Gastrocnemius medialis (tissue), 4 donors: ENCODE measurements at regions not wholly inside any gene's neighbourhood (a gene's known extent, or its start where the extent isn't known, plus 50 kb on each side); places are given as distances from the start of the nearest gene placed in this dataset.

Experiments used
- ATAC-seq, 2 donors: fragments of 150-250 bp; one replicate each; pipeline ENCODE4 v1.9.1; 2016
- DNase-seq, 2 donors: peaks; one replicate each; pipeline ENCODE4 v3.0.0-alpha.2; 2019
- H3K27ac ChIP-seq, 4 donors: fragments of 200-600 bp; sonication (generic); 1 replicate in 1 of 4; 2 replicates in 3 of 4; pipeline ENCODE4 v1.5.1; 2016 to 2018; ENCODE audit warnings: mild to moderate bottlenecking in 2 of 4, moderate library complexity in 1 of 4
- H3K27me3 ChIP-seq, 3 donors: fragments of 200-600 bp; sonication (generic) in 2 of 3; 1 replicate in 1 of 3; 2 replicates in 2 of 3; pipeline versions ENCODE4 v1.5.1 to v1.6.0; 2016 to 2019; ENCODE audit warnings: mild to moderate bottlenecking in 1 of 3, moderate library complexity in 1 of 3
- H3K36me3 ChIP-seq, 2 donors: fragments of 200-600 bp; sonication (generic) in 1 of 2; one replicate each; pipeline ENCODE4 v1.5.1; 2017 to 2018
- H3K4me1 ChIP-seq, 2 donors: fragments of 200-600 bp; sonication (generic) in 1 of 2; one replicate each; pipeline ENCODE4 v1.5.1; 2016 to 2017; ENCODE audit warnings: mild to moderate bottlenecking in 2 of 2
- H3K4me3 ChIP-seq, 4 donors: fragments of 200-600 bp; sonication (generic) in 3 of 4; 1 replicate in 1 of 4; 2 replicates in 3 of 4; pipeline ENCODE4 v1.5.1; 2016 to 2019; ENCODE audit warnings: mild to moderate bottlenecking in 2 of 4
- H3K9me3 ChIP-seq, 3 donors: fragments of 200-600 bp; sonication (generic) in 2 of 3; 1 replicate in 1 of 3; 2 replicates in 2 of 3; pipeline ENCODE4 v1.5.1; 2016 to 2019
- CTCF ChIP-seq, 5 experiments: fragments of 450-650 bp in 3 of 5; fragments of 200-600 bp in 2 of 5; sonication (generic) in 2 of 5; IDR thresholded peaks in 4 of 5; conservative IDR thresholded peaks in 1 of 5; 1 replicate in 4 of 5; 2 replicates in 1 of 5; pipeline ENCODE4 v1.5.1; 2016 to 2019; ENCODE audit warnings: antibody characterized with exemption in 5 of 5, mild to moderate bottlenecking in 3 of 5, moderate library complexity in 3 of 5
- POLR2A ChIP-seq, 2 donors: fragments of 450-650 bp; IDR thresholded peaks; one replicate each; pipeline ENCODE4 v1.6.1; 2017; ENCODE audit warnings: antibody characterized with exemption in 2 of 2, mild to moderate bottlenecking in 2 of 2, moderate library complexity in 2 of 2
- in situ Hi-C, 4 donors: fragments of 200-750 bp; cut with MboI; loops; one replicate each; pipeline versions ENCODE4 v1.15.0 to v1.8.0; 2017; ENCODE audit warnings: low sequenced_read_pairs in 4 of 4
- intact Hi-C: fragments of 100-400 bp; cut with DNase I; formaldehyde crosslinking; loops from one replicate; pipeline ENCODE4 v1.15.1; 2023; ENCODE audit warnings: low total_unique reads

GRCh38 chr12:92070054-92070863, 75.4 kb downstream of the BTG1 start:
- DNase-seq (no peak), ATAC-seq (no peak)
- in situ Hi-C loops: no loop called here
- no peak for TF ChIP-seq CTCF (IDR thresholded peaks at IDR 0.05 in 4 of 5, conservative IDR thresholded peaks at IDR 0.05 in 1 of 5)
- no peak for TF ChIP-seq POLR2A (IDR thresholded peaks at IDR 0.05)
- peaks cover 0 to 1% of the 10 kb centered on the region in 2 donors for H3K4me1 ChIP-seq
- H3K9me3 ChIP-seq: no peaks in the 10 kb centered on the region
- H3K36me3 ChIP-seq: no peaks in the 10 kb centered on the region
- no peak overlapping the region for H3K27ac ChIP-seq
- no peaks in the 10 kb centered on the region for H3K27me3 ChIP-seq
- H3K4me3 ChIP-seq: no peak overlapping the region
- intact Hi-C loops: no loop called here

- Histone ChIP-seq H3K36me3 (no peaks in the 10 kb centered on the region), H3K4me1 (no peaks in the 10 kb centered on the region), H3K4me3 (no peak overlapping the region), H3K27ac (no peak overlapping the region), H3K9me3 (no peaks in the 10 kb centered on the region), H3K27me3 (no peaks in the 10 kb centered on the region)
- TF ChIP-seq POLR2A (IDR thresholded peaks at IDR 0.05): no peak
- TF ChIP-seq CTCF (IDR thresholded peaks at IDR 0.05 in 4 of 5, conservative IDR thresholded peaks at IDR 0.05 in 1 of 5): no peak
- no peak for DNase-seq
- in situ Hi-C loops (no loop called here), intact Hi-C loops (no loop called here)
- no peak for ATAC-seq
Observed at GRCh38 chr12:92068459-92068858, 77.2 kb downstream of the BTG1 start.

- Histone ChIP-seq H3K27ac (no peak overlapping the region), H3K4me3 (no peak overlapping the region), H3K9me3 (no peaks in the 10 kb centered on the region), H3K4me1 (no peaks in the 10 kb centered on the region), H3K36me3 (no peaks in the 10 kb centered on the region), H3K27me3 (no peaks in the 10 kb centered on the region)
- no peak for TF ChIP-seq POLR2A (IDR thresholded peaks at IDR 0.05)
- no peak for TF ChIP-seq CTCF (IDR thresholded peaks at IDR 0.05 in 4 of 5, conservative IDR thresholded peaks at IDR 0.05 in 1 of 5)
- intact Hi-C loops: no loop called here
- ATAC-seq: no peak
- DNase-seq: no peak
- in situ Hi-C loops: no loop called here
Observed at GRCh38 chr12:92065639-92066038, 80.0 kb downstream of the BTG1 start.

GRCh38 chr12:92065018-92065499, 80.6 kb downstream of the BTG1 start:
- ATAC-seq: no peak
- H3K4me1 ChIP-seq: no peaks in the 10 kb centered on the region
- H3K4me3 ChIP-seq: no peak overlapping the region
- no peak for DNase-seq
- no peaks in the 10 kb centered on the region for H3K9me3 ChIP-seq
- H3K27me3 ChIP-seq: no peaks in the 10 kb centered on the region
- TF ChIP-seq CTCF (IDR thresholded peaks at IDR 0.05 in 4 of 5, conservative IDR thresholded peaks at IDR 0.05 in 1 of 5): no peak
- intact Hi-C loops: no loop called here
- no peaks in the 10 kb centered on the region for H3K36me3 ChIP-seq
- no peak overlapping the region for H3K27ac ChIP-seq
- in situ Hi-C loops: no loop called here
